ENCODE measurements at regions not wholly inside any gene's neighbourhood (a gene's known extent, or its start where the extent isn't known, plus 50 kb on each side); places are given as distances from the start of the nearest gene placed in this dataset.
A peak's percentile ranks its signal among the peaks of the same experiment; 100 is the strongest.
"Not testable (repeated sequence)": the region's sequence is repeated elsewhere in the genome, so short reads cannot be mapped to it uniquely, and the experiment has no call there.

GRCh38 chr4:131426023-131426758 is 1722.9 kb upstream of the PCDH10 start:
- DNase-seq, result no peak

GRCh38 chr4:131427000-131427399 is 1722.1 kb upstream of the PCDH10 start:
- no peak for DNase-seq

GRCh38 chr4:131430302-131430701 is 1718.8 kb upstream of the PCDH10 start:
- peak; percentile 3 for DNase-seq

- no peak for DNase-seq
Observed at GRCh38 chr4:131441004-131441688, 1707.9 kb upstream of the PCDH10 start.

GRCh38 chr4:131447883-131448282 is 1701.2 kb upstream of the PCDH10 start:
- no peak for DNase-seq

- DNase-seq, result no peak
Observed at GRCh38 chr4:131450572-131451209, 1698.4 kb upstream of the PCDH10 start.

- no peak for DNase-seq
Observed at GRCh38 chr4:131459430-131460101, 1689.5 kb upstream of the PCDH10 start.

GRCh38 chr4:131470360-131470759 is 1678.7 kb upstream of the PCDH10 start:
- DNase-seq, result no peak

GRCh38 chr4:131488772-131489171 is 1660.3 kb upstream of the PCDH10 start:
- no peak for DNase-seq

GRCh38 chr4:131496211-131496610 is 1652.9 kb upstream of the PCDH10 start:
- DNase-seq, result not testable (repeated sequence)

- no peak for DNase-seq
Observed at GRCh38 chr4:131499141-131499873, 1649.8 kb upstream of the PCDH10 start.

GRCh38 chr4:131509521-131509920 is 1639.6 kb upstream of the PCDH10 start:
- no peak for DNase-seq

GRCh38 chr4:131526686-131527085 is 1622.4 kb upstream of the PCDH10 start:
- DNase-seq, result no peak

GRCh38 chr4:131531087-131531486 is 1618.0 kb upstream of the PCDH10 start:
- DNase-seq, result no peak

- DNase-seq, result no peak
Observed at GRCh38 chr4:131534944-131535645, 1614.0 kb upstream of the PCDH10 start.

- DNase-seq, result no peak
Observed at GRCh38 chr4:131540256-131540655, 1608.8 kb upstream of the PCDH10 start.

GRCh38 chr4:131547506-131547981 is 1601.5 kb upstream of the PCDH10 start:
- no peak for DNase-seq

- no peak for DNase-seq
Observed at GRCh38 chr4:131551306-131551705, 1597.8 kb upstream of the PCDH10 start.

- DNase-seq, result no peak
Observed at GRCh38 chr4:131566026-131566425, 1583.1 kb upstream of the PCDH10 start.

GRCh38 chr4:131584587-131584986 is 1564.5 kb upstream of the PCDH10 start:
- DNase-seq, result no peak

- DNase-seq, result no peak
Observed at GRCh38 chr4:131595140-131595539, 1554.0 kb upstream of the PCDH10 start.

GRCh38 chr4:131603705-131604104 is 1545.4 kb upstream of the PCDH10 start:
- no peak for DNase-seq

All from COR-L47 (cell line).